SK-N-SH treated with all-trans-retinoic acid at 6 μM for 48 hours (cell line): ENCODE measurements at regions not wholly inside any gene's neighbourhood (a gene's known extent, or its start where the extent isn't known, plus 50 kb on each side); places are given as distances from the start of the nearest gene placed in this dataset.

Source experiments
- ATAC-seq: fragments of 200-7000 bp; cut with Tn5 transposase; 3 replicates; pipeline ENCODE4 v1.9.1; 2020; ENCODE audit warnings: mild to moderate bottlenecking, moderate library complexity
- BACH2 ChIP-seq: fragments of 250-450 bp; sonication (Bioruptor Pico); IDR thresholded peaks from 2 replicates; pipeline ENCODE4 v1.9.0; 2021; ENCODE audit warnings: mild to moderate bottlenecking, borderline replicate concordance
- CREB5 ChIP-seq: fragments of 250-450 bp; sonication (Bioruptor Pico); IDR thresholded peaks from 2 replicates; pipeline ENCODE4 v1.5.1; 2020; ENCODE audit warnings: low read depth, mild to moderate bottlenecking, moderate library complexity
- CSRNP3 ChIP-seq: fragments of 250-450 bp; sonication (Bioruptor Pico); IDR thresholded peaks from 2 replicates; pipeline ENCODE4 v1.5.1; 2021; ENCODE audit warnings: mild to moderate bottlenecking, moderate library complexity
- ESRRG ChIP-seq: fragments of 250-450 bp; sonication (Bioruptor Pico); IDR thresholded peaks from 2 replicates; pipeline ENCODE4 v1.6.1; 2021; ENCODE audit warnings: mild to moderate bottlenecking
- GLIS3 ChIP-seq: fragments of 250-450 bp; sonication (Bioruptor Pico); IDR thresholded peaks from 2 replicates; pipeline ENCODE4 v1.5.0; 2020; ENCODE audit warnings: mild to moderate bottlenecking, moderate library complexity
- ISL1 ChIP-seq: fragments of 250-450 bp; sonication (Bioruptor Pico); IDR thresholded peaks from 2 replicates; pipeline ENCODE4 v2.1.2; 2022; ENCODE audit warnings: mild to moderate bottlenecking, moderate library complexity
- OSR1 ChIP-seq: fragments of 250-450 bp; sonication (Bioruptor Pico); IDR thresholded peaks from 2 replicates; pipeline ENCODE4 v1.8.0; 2022; ENCODE audit warnings: moderate library complexity, mild to moderate bottlenecking, inconsistent platforms
- PATZ1 ChIP-seq: fragments of 250-450 bp; sonication (Bioruptor Pico); IDR thresholded peaks from 2 replicates; pipeline ENCODE4 v1.8.0; 2020; ENCODE audit warnings: mild to moderate bottlenecking, moderate library complexity, borderline replicate concordance
- POU6F1 ChIP-seq: fragments of 250-450 bp; sonication (Bioruptor Pico); IDR thresholded peaks from 2 replicates; pipeline ENCODE4 v1.8.0; 2021; ENCODE audit warnings: low read depth, mild to moderate bottlenecking, moderate library complexity, borderline replicate concordance
- PPARA ChIP-seq: fragments of 250-450 bp; sonication (Bioruptor Pico); IDR thresholded peaks from 2 replicates; pipeline ENCODE4 v1.5.0; 2020; ENCODE audit warnings: mild to moderate bottlenecking, borderline replicate concordance
- RARB ChIP-seq: fragments of 250-450 bp; sonication (Bioruptor Pico); IDR thresholded peaks from 2 replicates; pipeline ENCODE4 v1.8.0; 2021; ENCODE audit warnings: mild to moderate bottlenecking, moderate library complexity
- SNAI2 ChIP-seq: fragments of 250-450 bp; sonication (Bioruptor Pico); IDR thresholded peaks from 2 replicates; pipeline ENCODE4 v1.5.0; 2020; ENCODE audit warnings: mild to moderate bottlenecking, moderate library complexity
- TCF4 ChIP-seq: fragments of 250-450 bp; sonication (Bioruptor Pico); IDR thresholded peaks from 2 replicates; pipeline ENCODE4 v1.8.0; 2021; ENCODE audit warnings: mild to moderate bottlenecking, moderate library complexity, borderline replicate concordance
- TOX ChIP-seq: fragments of 250-450 bp; sonication (Bioruptor Pico); IDR thresholded peaks from 2 replicates; pipeline ENCODE4 v1.8.0; 2021; ENCODE audit warnings: mild to moderate bottlenecking, moderate library complexity, borderline replicate concordance
- TSHZ2 ChIP-seq: fragments of 250-450 bp; sonication (Bioruptor Pico); IDR thresholded peaks from 2 replicates; pipeline ENCODE4 v1.5.0; 2020; ENCODE audit warnings: mild to moderate bottlenecking, moderate library complexity
- ZC3H10 ChIP-seq: fragments of 250-450 bp; sonication (Bioruptor Pico); IDR thresholded peaks from 2 replicates; pipeline ENCODE4 v1.5.1; 2021; ENCODE audit warnings: mild to moderate bottlenecking, moderate library complexity
- ZFP3 ChIP-seq: fragments of 250-450 bp; sonication (Bioruptor Pico); IDR thresholded peaks from 2 replicates; pipeline ENCODE4 v1.5.0; 2020; ENCODE audit warnings: mild to moderate bottlenecking, moderate library complexity
- ZNF565 ChIP-seq: fragments of 450-650 bp; formaldehyde crosslinking; conservative IDR thresholded peaks from 2 replicates; pipeline ENCODE4 v1.5.0; 2020; ENCODE audit warnings: low read depth, mild to moderate bottlenecking, moderate library complexity
- ZNF70 ChIP-seq: fragments of 450-650 bp; formaldehyde crosslinking; IDR thresholded peaks from 2 replicates; pipeline ENCODE4 v1.5.0; 2020; ENCODE audit warnings: mild to moderate bottlenecking, moderate library complexity
- ZNF8 ChIP-seq: fragments of 450-650 bp; formaldehyde crosslinking; IDR thresholded peaks from 2 replicates; pipeline ENCODE4 v1.5.0; 2020; ENCODE audit warnings: mild to moderate bottlenecking, moderate library complexity

- TF ChIP-seq ISL1 (no peak), PPARA (CRISPR knock-in tag) (no peak), ESRRG (CRISPR knock-in tag) (no peak), ZNF565 (CRISPR knock-in tag) (no peak), CSRNP3 (CRISPR knock-in tag) (no peak), RARB (CRISPR knock-in tag) (no peak)
- no peak for ATAC-seq
These were observed 442.9 kb downstream of the HTR7 start for GRCh38 chr10:90414926-90415325.

- TF ChIP-seq CREB5 (CRISPR knock-in tag) (no peak), TSHZ2 (no peak), PPARA (CRISPR knock-in tag) (no peak), ZFP3 (CRISPR knock-in tag) (no peak), ZC3H10 (CRISPR knock-in tag) (no peak), PATZ1 (CRISPR knock-in tag) (no peak), CSRNP3 (CRISPR knock-in tag) (no peak), ZNF8 (CRISPR knock-in tag) (no peak), TCF4 (no peak), BACH2 (CRISPR knock-in tag) (no peak), POU6F1 (CRISPR knock-in tag) (no peak), SNAI2 (CRISPR knock-in tag) (no peak), TOX (CRISPR knock-in tag) (no peak), GLIS3 (CRISPR knock-in tag) (no peak), ISL1 (no peak), RARB (CRISPR knock-in tag) (no peak), ZNF70 (no peak), OSR1 (CRISPR knock-in tag) (no peak), ZNF565 (CRISPR knock-in tag) (no peak)
- no peak for ATAC-seq
These were observed 440.8 kb downstream of the HTR7 start for GRCh38 chr10:90417029-90417428.
